ENCODE measurements at regions not wholly inside any gene's neighbourhood (a gene's known extent, or its start where the extent isn't known, plus 50 kb on each side); places are given as distances from the start of the nearest gene placed in this dataset.

DNA sequence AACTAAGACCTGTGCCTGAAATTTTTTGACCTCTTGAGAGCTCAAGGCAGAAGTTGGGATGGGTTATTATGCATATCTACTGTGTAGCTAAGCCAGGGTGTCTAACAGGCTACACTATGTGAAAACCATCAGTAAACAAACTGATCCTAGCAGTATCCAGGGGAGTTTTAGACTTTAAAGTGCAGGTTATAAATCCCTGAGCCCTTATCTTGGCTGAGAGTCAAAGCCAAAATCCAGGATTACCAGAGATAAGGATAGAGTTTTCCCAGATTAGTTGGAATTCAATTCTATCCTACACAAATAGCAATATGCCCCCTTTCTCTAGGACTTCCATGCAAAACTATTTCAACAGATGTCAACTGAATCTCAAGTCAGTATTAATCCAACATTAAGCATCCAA, 1229.7 kb downstream of the GRIK2 start:
- no peak for DNase-seq (ENCODE audit: low spot score)

DNA sequence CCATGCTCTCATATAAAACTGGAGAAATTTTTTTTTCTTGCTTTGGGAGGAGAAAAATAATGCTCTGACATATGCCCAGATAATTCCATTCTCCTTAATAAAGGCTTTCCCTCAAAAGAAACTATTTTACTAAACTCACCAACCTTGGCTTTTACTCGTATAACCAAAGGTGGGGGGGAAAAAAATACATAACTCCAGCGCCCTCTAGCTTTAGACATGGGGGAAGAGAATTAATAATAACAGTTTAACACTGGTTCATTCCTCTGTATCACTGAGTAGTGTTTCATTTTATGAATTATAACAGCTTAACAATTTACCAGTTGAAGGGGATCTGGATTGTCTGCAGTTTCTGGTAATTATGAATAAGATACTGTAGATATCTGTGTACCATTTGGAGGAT, 1226.1 kb downstream of the GRIK2 start:
- DNase-seq (ENCODE audit: low spot score), result peak; percentile 2

DNA sequence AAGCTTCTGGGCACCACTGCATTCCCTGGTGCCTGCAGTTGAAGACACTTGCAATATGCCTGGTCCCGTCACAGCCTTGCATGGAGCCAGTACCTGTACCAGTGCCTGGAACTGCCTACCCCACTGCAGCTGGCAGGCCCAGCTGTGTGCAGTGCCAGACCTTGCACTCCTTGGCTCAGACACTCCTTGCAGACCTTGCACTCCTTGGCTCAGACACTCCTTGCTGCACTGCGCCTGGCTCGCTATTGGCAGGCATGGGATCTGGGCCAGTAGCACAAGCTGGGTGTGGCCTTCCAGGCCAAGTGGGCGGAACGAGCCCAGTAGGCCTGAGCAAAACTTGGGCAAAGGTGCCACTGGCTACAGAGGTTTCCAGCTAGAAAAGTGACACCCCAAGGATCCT, 1189.1 kb downstream of the GRIK2 start:
- no peak for DNase-seq (ENCODE audit: low spot score)

- no peak for DNase-seq (ENCODE audit: low spot score)
These were observed 1188.0 kb downstream of the GRIK2 start for GRCh38 chr6:102581378-102582124.

GRCh38 chr6:102571236-102571908, 1177.9 kb downstream of the GRIK2 start:
- DNase-seq (ENCODE audit: low spot score), result no peak

- DNase-seq (ENCODE audit: low spot score), result no peak
These were observed 1169.2 kb downstream of the GRIK2 start for GRCh38 chr6:102562713-102563112.

- no peak for DNase-seq (ENCODE audit: low spot score)
These were observed 1159.7 kb downstream of the GRIK2 start for GRCh38 chr6:102553214-102553613.

- no peak for DNase-seq (ENCODE audit: low spot score)
These were observed 1155.8 kb downstream of the GRIK2 start for GRCh38 chr6:102549221-102549874.

GRCh38 chr6:102525336-102525735, 1131.8 kb downstream of the GRIK2 start:
- DNase-seq (ENCODE audit: low spot score), result no peak

DNA sequence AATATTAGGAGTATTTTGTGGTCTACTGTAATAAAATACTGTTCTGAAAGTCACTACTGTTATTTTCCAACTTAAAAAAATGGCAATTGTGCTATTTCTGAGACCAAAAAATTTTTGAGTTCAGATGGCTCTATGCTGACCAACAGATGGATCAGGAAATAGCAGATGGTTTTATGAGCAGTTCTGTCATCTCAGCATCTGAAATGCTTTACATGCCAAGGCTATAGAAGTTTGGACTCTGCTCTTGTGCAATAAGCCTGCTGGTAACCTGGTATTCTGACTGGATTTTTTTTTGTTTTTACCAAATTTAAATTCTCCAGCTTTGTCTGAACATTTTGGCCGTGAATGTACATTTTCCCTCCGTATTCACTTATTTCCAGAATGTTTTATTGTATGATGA, 1127.5 kb downstream of the GRIK2 start:
- no peak for DNase-seq (ENCODE audit: low spot score)

GRCh38 chr6:102517506-102517905, 1124.0 kb downstream of the GRIK2 start:
- DNase-seq (ENCODE audit: low spot score), result no peak

GRCh38 chr6:102501615-102502014, 1108.1 kb downstream of the GRIK2 start:
- DNase-seq (ENCODE audit: low spot score), result no peak

GRCh38 chr6:102494808-102495207, 1101.3 kb downstream of the GRIK2 start:
- DNase-seq (ENCODE audit: low spot score), result no peak

GRCh38 chr6:102493485-102493884, 1100.0 kb downstream of the GRIK2 start:
- DNase-seq (ENCODE audit: low spot score), result no peak

DNA sequence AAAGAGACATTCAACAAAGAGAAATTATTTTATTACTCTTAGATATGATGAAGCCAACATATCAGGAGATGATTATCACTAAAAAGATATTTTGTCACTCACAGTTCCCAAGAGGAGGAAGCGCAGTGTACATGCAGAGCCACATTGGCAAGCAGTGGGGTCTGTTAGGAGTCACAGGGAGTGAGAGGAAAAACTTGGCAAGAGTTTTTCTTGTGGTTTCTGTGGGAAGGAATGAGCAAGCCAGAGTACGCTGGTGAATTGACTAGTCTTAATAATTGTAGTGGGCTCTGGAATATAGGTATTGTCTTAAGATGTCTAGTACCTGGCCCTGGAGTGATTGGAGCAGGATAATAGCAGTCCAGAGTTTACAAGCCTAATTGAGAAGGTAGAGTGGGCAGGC, 1095.2 kb downstream of the GRIK2 start:
- no peak for DNase-seq (ENCODE audit: low spot score)

- no peak for DNase-seq (ENCODE audit: low spot score)
These were observed 1092.0 kb downstream of the GRIK2 start for GRCh38 chr6:102485480-102485879.

DNA sequence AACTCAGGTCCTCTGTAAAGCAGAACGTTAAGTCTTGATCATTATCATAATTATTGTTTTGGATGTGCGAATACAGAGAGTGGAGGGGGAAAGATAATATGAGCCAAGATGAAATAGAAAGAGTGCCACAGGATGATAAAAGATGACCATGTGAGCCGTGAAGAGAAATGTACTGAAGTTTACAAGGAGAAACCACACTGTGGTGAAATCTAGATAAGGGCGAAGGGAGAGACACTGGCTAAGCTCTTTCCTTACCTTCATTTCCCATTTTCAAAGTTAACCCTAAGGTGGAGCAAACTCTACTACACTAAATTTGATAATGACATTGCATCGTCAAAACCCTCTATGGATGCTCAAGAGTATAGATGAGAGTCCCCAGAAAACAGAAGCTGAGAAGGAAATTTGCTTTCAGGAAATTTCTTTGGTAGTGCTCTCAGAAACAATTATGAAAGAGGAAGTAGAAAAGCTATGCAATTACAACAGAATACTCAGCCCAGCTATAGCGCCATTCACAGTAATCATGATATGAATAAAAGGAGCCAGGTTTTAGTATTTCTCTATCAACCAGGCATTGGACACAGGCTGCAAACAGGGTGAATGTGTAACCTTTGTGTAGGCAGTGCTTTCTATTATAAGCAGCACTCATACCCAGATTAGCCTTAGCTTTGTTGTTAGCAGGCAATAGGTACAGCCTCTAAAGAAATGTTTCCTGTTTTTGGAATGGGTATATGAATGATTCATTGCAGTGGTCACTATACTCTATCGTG, 1080.7 kb downstream of the GRIK2 start:
- no peak for DNase-seq (ENCODE audit: low spot score)

DNA sequence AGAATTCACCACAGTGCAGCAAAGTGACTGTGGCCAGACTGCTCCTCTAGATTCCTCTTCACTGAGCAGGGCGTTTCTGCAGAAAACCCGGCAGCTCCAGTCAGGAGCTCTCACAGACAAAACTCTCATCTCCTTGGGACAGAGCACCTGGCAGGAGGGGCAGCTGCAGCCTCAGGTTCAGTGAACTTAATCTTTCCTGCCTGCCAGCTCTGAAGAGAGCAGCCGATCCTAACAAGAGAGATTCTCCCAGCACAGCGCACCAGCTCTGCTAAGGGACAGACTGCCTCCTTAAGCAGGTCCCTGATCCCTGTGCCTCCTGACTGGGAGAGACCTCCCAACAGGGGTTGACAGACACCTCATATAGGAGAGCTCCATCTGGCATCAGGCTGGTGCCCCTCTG, 1065.5 kb downstream of the GRIK2 start:
- DNase-seq (ENCODE audit: low spot score), result no peak

GRCh38 chr6:102438171-102438570, 1044.7 kb downstream of the GRIK2 start:
- DNase-seq (ENCODE audit: low spot score), result no peak

GRCh38 chr6:102417368-102417998, 1024.0 kb downstream of the GRIK2 start:
- no peak for DNase-seq (ENCODE audit: low spot score)

DNA sequence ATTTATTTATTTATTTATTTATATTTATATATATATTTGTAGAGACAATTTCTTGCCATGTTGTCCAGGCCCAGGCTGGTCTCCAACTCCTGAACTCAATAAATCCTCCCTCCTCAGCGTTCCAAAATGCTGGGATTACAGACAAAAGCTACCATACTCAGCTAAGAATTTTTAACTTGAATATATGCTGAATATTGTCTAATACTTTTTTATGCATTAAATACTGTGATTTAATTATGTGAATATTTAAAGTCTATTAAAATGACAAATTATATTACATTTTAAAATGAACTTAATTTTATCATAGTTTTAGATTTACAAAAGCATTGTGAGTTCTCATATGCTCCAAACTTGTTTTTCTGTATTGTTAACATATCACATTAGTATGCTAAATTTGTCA, 1022.4 kb downstream of the GRIK2 start:
- no peak for DNase-seq (ENCODE audit: low spot score)

DNA sequence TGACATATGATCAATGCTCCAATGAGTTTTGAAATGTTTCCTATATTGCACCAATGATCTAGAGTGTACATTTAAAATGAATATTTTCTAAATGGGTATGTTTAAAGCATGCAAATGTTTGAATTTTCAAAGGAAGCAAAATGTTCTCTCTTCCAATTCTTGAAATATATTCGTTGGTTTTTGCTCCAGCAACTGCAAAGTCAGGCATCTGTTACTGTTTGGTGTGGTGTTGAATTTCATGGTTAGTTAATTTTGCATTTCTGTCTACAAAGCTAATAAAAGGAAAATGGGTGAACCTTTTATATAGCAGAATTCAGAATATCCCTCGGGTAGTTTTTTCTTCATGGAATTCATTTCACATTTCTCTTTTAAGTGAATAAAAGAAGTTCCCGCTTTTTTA, 1018.3 kb downstream of the GRIK2 start:
- no peak for DNase-seq (ENCODE audit: low spot score)
